HG03457 (cell line): ENCODE measurements at regions not wholly inside any gene's neighbourhood (a gene's known extent, or its start where the extent isn't known, plus 50 kb on each side); places are given as distances from the start of the nearest gene placed in this dataset.

Experiments
- ATAC-seq: cut with Tn5 transposase; IDR thresholded peaks from one replicate; pipeline ENCODE4 v1.9.1; 2021; ENCODE audit warnings: moderate number of reproducible peaks; ENCODE audit not compliant: unreplicated experiment

GRCh38 chr11:81899156-81899555, 834.5 kb downstream of the FAM181B start:
- ATAC-seq, result no peak

- ATAC-seq, result no peak
Observed at GRCh38 chr11:81897639-81898038, 836.0 kb downstream of the FAM181B start.

- ATAC-seq, result no peak
Observed at GRCh38 chr11:81895258-81895657, 838.4 kb downstream of the FAM181B start.

GRCh38 chr11:81892770-81893635, 840.7 kb downstream of the FAM181B start:
- ATAC-seq, result no peak

GRCh38 chr11:81888391-81888790, 845.3 kb downstream of the FAM181B start:
- ATAC-seq, result no peak

- no peak for ATAC-seq
Observed at GRCh38 chr11:81887671-81888070, 846.0 kb downstream of the FAM181B start.

GRCh38 chr11:81886406-81887075, 847.1 kb downstream of the FAM181B start:
- ATAC-seq, result no peak

GRCh38 chr11:81874635-81875034, 859.0 kb downstream of the FAM181B start:
- peak; percentile 34 for ATAC-seq

- ATAC-seq, result no peak
Observed at GRCh38 chr11:81870815-81871214, 862.8 kb downstream of the FAM181B start.

- ATAC-seq, result peak; percentile 43
Observed at GRCh38 chr11:81870066-81870412, 863.6 kb downstream of the FAM181B start.

GRCh38 chr11:81869351-81870065, 864.2 kb downstream of the FAM181B start:
- ATAC-seq, result peak; percentile 89

GRCh38 chr11:81866896-81867295, 866.8 kb downstream of the FAM181B start:
- no peak for ATAC-seq

GRCh38 chr11:81857386-81857785, 876.3 kb downstream of the FAM181B start:
- ATAC-seq, result no peak

GRCh38 chr11:81853791-81854190, 879.9 kb downstream of the FAM181B start:
- no peak for ATAC-seq

- ATAC-seq, result no peak
Observed at GRCh38 chr11:81852896-81853295, 880.8 kb downstream of the FAM181B start.

GRCh38 chr11:81840380-81840779, 893.3 kb downstream of the FAM181B start:
- no peak for ATAC-seq

GRCh38 chr11:81839976-81840375, 893.7 kb downstream of the FAM181B start:
- no peak for ATAC-seq

GRCh38 chr11:81839016-81839415, 894.6 kb downstream of the FAM181B start:
- no peak for ATAC-seq

- ATAC-seq, result no peak
Observed at GRCh38 chr11:81829976-81830375, 903.7 kb downstream of the FAM181B start.

GRCh38 chr11:81825346-81825745, 908.3 kb downstream of the FAM181B start:
- ATAC-seq, result no peak

GRCh38 chr11:81819462-81819861, 914.2 kb downstream of the FAM181B start:
- no peak for ATAC-seq

GRCh38 chr11:81804858-81805257, 928.8 kb downstream of the FAM181B start:
- ATAC-seq, result no peak
